ENCODE measurements at regions not wholly inside any gene's neighbourhood (a gene's known extent, or its start where the extent isn't known, plus 50 kb on each side); places are given as distances from the start of the nearest gene placed in this dataset.

GRCh38 chr5:52620315-52620714, 167.4 kb upstream of the ITGA1 start (continued):
- TF ChIP-seq TBL1XR1 (IDR thresholded peaks at IDR 0.05; ENCODE audit: low read depth, low read length): no peak
- no peak for TF ChIP-seq EGR1 (IDR thresholded peaks at IDR 0.05; ENCODE audit: borderline replicate concordance in 1 of 2, low read depth in 2 of 2, low read length in 2 of 2)
- no peak for TF ChIP-seq SMAD5 (IDR thresholded peaks at IDR 0.05; ENCODE audit: low read depth)
- no peak for TF ChIP-seq MTA2 (IDR thresholded peaks at IDR 0.05; ENCODE audit: low read depth)

GRCh38 chr5:52623291-52623690, 164.4 kb upstream of the ITGA1 start:
- no peak overlapping the region for H3K4me3 ChIP-seq
- ChIA-PET POLR2A (no interaction called here), SMC1A (ENCODE audit: uncharacterized antibody, unreplicated experiment) (no interaction called here), CTCF (no interaction called here), RAD21 (ENCODE audit: unreplicated experiment) (no interaction called here)
- no peak overlapping the region for H3K4me2 ChIP-seq (ENCODE audit: control insufficient read depth, insufficient read depth)
- H4K20me1 ChIP-seq (ENCODE audit: control insufficient read depth, insufficient read depth): no peaks in the 10 kb centered on the region
- DNase-seq (ENCODE audit: low read depth, low spot score) (no peak), ATAC-seq (no peak), FAIRE-seq (no peak)
- intact Hi-C loops (cut with micrococcal nuclease; ENCODE audit: unreplicated experiment): no loop called here
- H3K36me3 ChIP-seq (ENCODE audit: control insufficient read depth in 2 of 2, insufficient read depth in 2 of 2, low read length in 1 of 2): no peaks in the 10 kb centered on the region
- H2AFZ ChIP-seq (ENCODE audit: control insufficient read depth, low read depth, low read length): no peak overlapping the region
- no peak overlapping the region for H3K27ac ChIP-seq (ENCODE audit: control insufficient read depth, insufficient read depth)
- TF ChIP-seq USF2 (IDR thresholded peaks at IDR 0.05; ENCODE audit: borderline replicate concordance, low read depth, low read length): no peak
- no peak for TF ChIP-seq YBX1 (IDR thresholded peaks at IDR 0.05)
- no peaks in the 10 kb centered on the region for H3K79me2 ChIP-seq (ENCODE audit: control insufficient read depth, insufficient read depth, low read length)
- H3K27me3 ChIP-seq (replicated peaks in 1 of 2; ENCODE audit: control insufficient read depth in 2 of 2, insufficient read depth in 2 of 2, low read length in 1 of 2): no peaks in the 10 kb centered on the region
- no peaks in the 10 kb centered on the region for H3K4me1 ChIP-seq (ENCODE audit: control insufficient read depth, insufficient read depth, low read length)
- no peaks in the 10 kb centered on the region for H3K9me3 ChIP-seq (replicated peaks; ENCODE audit: control insufficient read depth, insufficient read depth, low read length)
- in situ Hi-C loops (cut with MboI): no loop called here
- H3K9ac ChIP-seq (ENCODE audit: control insufficient read depth, insufficient read depth, low read length): no peak overlapping the region
- BruUV-seq (replicated peaks): no TSS peak
- WGBS (ENCODE audit: insufficient coverage, insufficient replicate concordance, low lambda C conversion rate, missing lambda C conversion rate): 45% methylated on average over 4 of the region's 4 CpGs

DNA sequence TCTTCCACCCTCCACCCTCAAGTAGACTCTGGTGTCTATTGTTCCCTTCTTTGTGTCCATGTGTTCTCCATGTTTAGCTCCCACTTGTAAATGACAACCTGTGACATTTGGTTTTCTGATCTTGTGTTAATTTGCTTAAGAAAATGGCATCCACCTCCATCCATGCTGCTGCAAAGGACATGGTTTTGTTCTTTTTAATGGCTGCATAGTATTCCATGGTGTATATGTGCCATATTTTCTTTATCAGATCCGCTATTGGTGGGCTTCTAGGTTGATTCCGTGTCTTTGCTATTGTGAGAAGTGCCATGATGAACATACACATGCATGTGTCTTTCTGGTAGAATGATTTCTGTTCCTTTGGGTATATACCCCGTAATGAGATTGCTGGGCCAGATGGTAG, 163.4 kb upstream of the ITGA1 start:
- no peak overlapping the region for H2AFZ ChIP-seq (ENCODE audit: control insufficient read depth, low read depth, low read length)
- RAD21 ChIA-PET (ENCODE audit: unreplicated experiment): no interaction called here
- no peak overlapping the region for H3K4me3 ChIP-seq
- DNase-seq (ENCODE audit: low read depth, low spot score) (no peak), FAIRE-seq (no peak), ATAC-seq (no peak)
- no peaks in the 10 kb centered on the region for H3K79me2 ChIP-seq (ENCODE audit: control insufficient read depth, insufficient read depth, low read length)
- H4K20me1 ChIP-seq (ENCODE audit: control insufficient read depth, insufficient read depth): no peaks in the 10 kb centered on the region
- H3K9me3 ChIP-seq (replicated peaks; ENCODE audit: control insufficient read depth, insufficient read depth, low read length): no peaks in the 10 kb centered on the region
- no peaks in the 10 kb centered on the region for H3K4me1 ChIP-seq (ENCODE audit: control insufficient read depth, insufficient read depth, low read length)
- CTCF ChIA-PET: no interaction called here
- no peak overlapping the region for H3K9ac ChIP-seq (ENCODE audit: control insufficient read depth, insufficient read depth, low read length)
- H3K4me2 ChIP-seq (ENCODE audit: control insufficient read depth, insufficient read depth): no peak overlapping the region
- WGBS (ENCODE audit: insufficient coverage, insufficient replicate concordance, low lambda C conversion rate, missing lambda C conversion rate): 17% methylated on average over 3 of the region's 3 CpGs
- intact Hi-C loops (cut with micrococcal nuclease; ENCODE audit: unreplicated experiment) (no loop called here), in situ Hi-C loops (cut with MboI) (no loop called here)
- H3K27ac ChIP-seq (ENCODE audit: control insufficient read depth, insufficient read depth): no peak overlapping the region
- POLR2A ChIA-PET: no interaction called here
- BruUV-seq (replicated peaks): no TSS peak
- no peaks in the 10 kb centered on the region for H3K27me3 ChIP-seq (replicated peaks in 1 of 2; ENCODE audit: control insufficient read depth in 2 of 2, insufficient read depth in 2 of 2, low read length in 1 of 2)
- SMC1A ChIA-PET (ENCODE audit: uncharacterized antibody, unreplicated experiment): no interaction called here
- no peaks in the 10 kb centered on the region for H3K36me3 ChIP-seq (ENCODE audit: control insufficient read depth in 2 of 2, insufficient read depth in 2 of 2, low read length in 1 of 2)
- TF ChIP-seq, protein P1, sequence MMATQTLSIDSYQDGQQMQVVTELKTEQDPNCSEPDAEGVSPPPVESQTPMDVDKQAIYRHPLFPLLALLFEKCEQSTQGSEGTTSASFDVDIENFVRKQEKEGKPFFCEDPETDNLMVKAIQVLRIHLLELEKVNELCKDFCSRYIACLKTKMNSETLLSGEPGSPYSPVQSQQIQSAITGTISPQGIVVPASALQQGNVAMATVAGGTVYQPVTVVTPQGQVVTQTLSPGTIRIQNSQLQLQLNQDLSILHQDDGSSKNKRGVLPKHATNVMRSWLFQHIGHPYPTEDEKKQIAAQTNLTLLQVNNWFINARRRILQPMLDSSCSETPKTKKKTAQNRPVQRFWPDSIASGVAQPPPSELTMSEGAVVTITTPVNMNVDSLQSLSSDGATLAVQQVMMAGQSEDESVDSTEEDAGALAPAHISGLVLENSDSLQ (IDR thresholded peaks at IDR 0.05): no peak
- TF ChIP-seq EGR1 (IDR thresholded peaks at IDR 0.05; ENCODE audit: borderline replicate concordance in 1 of 2, low read depth in 2 of 2, low read length in 2 of 2): no peak
- TF ChIP-seq USF2 (IDR thresholded peaks at IDR 0.05; ENCODE audit: borderline replicate concordance, low read depth, low read length): no peak
- TF ChIP-seq, protein P2, sequence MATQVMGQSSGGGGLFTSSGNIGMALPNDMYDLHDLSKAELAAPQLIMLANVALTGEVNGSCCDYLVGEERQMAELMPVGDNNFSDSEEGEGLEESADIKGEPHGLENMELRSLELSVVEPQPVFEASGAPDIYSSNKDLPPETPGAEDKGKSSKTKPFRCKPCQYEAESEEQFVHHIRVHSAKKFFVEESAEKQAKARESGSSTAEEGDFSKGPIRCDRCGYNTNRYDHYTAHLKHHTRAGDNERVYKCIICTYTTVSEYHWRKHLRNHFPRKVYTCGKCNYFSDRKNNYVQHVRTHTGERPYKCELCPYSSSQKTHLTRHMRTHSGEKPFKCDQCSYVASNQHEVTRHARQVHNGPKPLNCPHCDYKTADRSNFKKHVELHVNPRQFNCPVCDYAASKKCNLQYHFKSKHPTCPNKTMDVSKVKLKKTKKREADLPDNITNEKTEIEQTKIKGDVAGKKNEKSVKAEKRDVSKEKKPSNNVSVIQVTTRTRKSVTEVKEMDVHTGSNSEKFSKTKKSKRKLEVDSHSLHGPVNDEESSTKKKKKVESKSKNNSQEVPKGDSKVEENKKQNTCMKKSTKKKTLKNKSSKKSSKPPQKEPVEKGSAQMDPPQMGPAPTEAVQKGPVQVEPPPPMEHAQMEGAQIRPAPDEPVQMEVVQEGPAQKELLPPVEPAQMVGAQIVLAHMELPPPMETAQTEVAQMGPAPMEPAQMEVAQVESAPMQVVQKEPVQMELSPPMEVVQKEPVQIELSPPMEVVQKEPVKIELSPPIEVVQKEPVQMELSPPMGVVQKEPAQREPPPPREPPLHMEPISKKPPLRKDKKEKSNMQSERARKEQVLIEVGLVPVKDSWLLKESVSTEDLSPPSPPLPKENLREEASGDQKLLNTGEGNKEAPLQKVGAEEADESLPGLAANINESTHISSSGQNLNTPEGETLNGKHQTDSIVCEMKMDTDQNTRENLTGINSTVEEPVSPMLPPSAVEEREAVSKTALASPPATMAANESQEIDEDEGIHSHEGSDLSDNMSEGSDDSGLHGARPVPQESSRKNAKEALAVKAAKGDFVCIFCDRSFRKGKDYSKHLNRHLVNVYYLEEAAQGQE (IDR thresholded peaks at IDR 0.05; ENCODE audit: low read depth, low read length): no peak
